GM23248 (cell line): ENCODE measurements at regions not wholly inside any gene's neighbourhood (a gene's known extent, or its start where the extent isn't known, plus 50 kb on each side); places are given as distances from the start of the nearest gene placed in this dataset.
"Not testable (repeated sequence)": the region's sequence is repeated elsewhere in the genome, so short reads cannot be mapped to it uniquely, and the experiment has no call there.

Experiments used
- DNase-seq: peaks from one replicate; pipeline ENCODE4 v3.0.0-alpha.2; 2015
- H2AFZ ChIP-seq: fragments of 200-600 bp; sonication (generic); 2 replicates; pipeline ENCODE4 v1.6.1; 2016; ENCODE audit warnings: antibody characterized with exemption
- H3F3A ChIP-seq: fragments of 200-600 bp; sonication (generic); 2 replicates; pipeline ENCODE4 v1.6.1; 2016; ENCODE audit warnings: mild to moderate bottlenecking, antibody characterized with exemption, mixed run types; ENCODE audit not compliant: insufficient read depth
- H3K27ac ChIP-seq: fragments of 200-600 bp; sonication (generic); 2 replicates; pipeline ENCODE4 v1.5.1; 2016; ENCODE audit warnings: mild to moderate bottlenecking
- H3K27me3 ChIP-seq: fragments of 200-600 bp; sonication (generic); replicated peaks from 2 replicates; pipeline ENCODE4 v1.6.1; 2016; ENCODE audit warnings: mild to moderate bottlenecking; ENCODE audit not compliant: insufficient read depth
- H3K36me3 ChIP-seq: fragments of 200-600 bp; sonication (generic); 2 replicates; pipeline ENCODE4 v1.6.1; 2016; ENCODE audit warnings: low read depth, mild to moderate bottlenecking
- H3K4me1 ChIP-seq: fragments of 200-600 bp; sonication (generic); 2 replicates; pipeline ENCODE4 v1.6.1; 2016; ENCODE audit warnings: mild to moderate bottlenecking; ENCODE audit not compliant: insufficient read depth
- H3K4me2 ChIP-seq: fragments of 200-600 bp; sonication (generic); one replicate; pipeline ENCODE4 v1.6.1; 2016; ENCODE audit warnings: mild to moderate bottlenecking; ENCODE audit not compliant: unreplicated experiment
- H3K4me3 ChIP-seq: fragments of 200-600 bp; sonication (generic); 2 replicates; pipeline ENCODE4 v1.5.1; 2016; ENCODE audit warnings: mild to moderate bottlenecking
- H3K79me2 ChIP-seq: fragments of 200-600 bp; sonication (generic); 2 replicates; pipeline ENCODE4 v1.6.1; 2016; ENCODE audit warnings: mild to moderate bottlenecking; ENCODE audit not compliant: insufficient read depth
- H3K9ac ChIP-seq: fragments of 200-600 bp; sonication (generic); 2 replicates; pipeline ENCODE4 v1.6.1; 2016; ENCODE audit warnings: mild to moderate bottlenecking
- H3K9me2 ChIP-seq: fragments of 200-600 bp; sonication (generic); 2 replicates; pipeline ENCODE4 v1.6.1; 2016; ENCODE audit warnings: mixed run types, mild to moderate bottlenecking, moderate library complexity; ENCODE audit not compliant: insufficient read depth
- H3K9me3 ChIP-seq: fragments of 200-600 bp; sonication (generic); one replicate; pipeline ENCODE4 v1.6.1; 2017; ENCODE audit warnings: low read depth
- H4K20me1 ChIP-seq: fragments of 200-600 bp; sonication (generic); 2 replicates; pipeline ENCODE4 v1.6.0; 2016; ENCODE audit not compliant: insufficient read depth
- EZH2 ChIP-seq: fragments of 200-600 bp; sonication (generic); IDR thresholded peaks from 2 replicates; pipeline ENCODE4 v1.6.1; 2018; ENCODE audit warnings: antibody characterized with exemption, mild to moderate bottlenecking; ENCODE audit not compliant: insufficient read depth, poor library complexity, severe bottlenecking
- EZH2phosphoT487 ChIP-seq: fragments of 200-600 bp; sonication (generic); IDR thresholded peaks from 2 replicates; pipeline ENCODE4 v1.6.1; 2018; ENCODE audit warnings: antibody characterized with exemption, moderate library complexity, mild to moderate bottlenecking, low read depth; ENCODE audit not compliant: insufficient read depth
- WGBS, 2 experiments: methylation state at CpG; one replicate each; pipeline ENCODE4 v1.1.6; 2015 to 2017; ENCODE audit warnings: low lambda C conversion rate in 2 of 2, low coverage in 1 of 2; ENCODE audit errors: missing lambda C conversion rate in 2 of 2; 5-methylcytosine and 5-hydroxymethylcytosine counted together
- in situ Hi-C: fragments of 300-500 bp; cut with MboI; formaldehyde crosslinking; loops from 2 replicates; pipeline ENCODE4 v1.15.0; 2020

DNA sequence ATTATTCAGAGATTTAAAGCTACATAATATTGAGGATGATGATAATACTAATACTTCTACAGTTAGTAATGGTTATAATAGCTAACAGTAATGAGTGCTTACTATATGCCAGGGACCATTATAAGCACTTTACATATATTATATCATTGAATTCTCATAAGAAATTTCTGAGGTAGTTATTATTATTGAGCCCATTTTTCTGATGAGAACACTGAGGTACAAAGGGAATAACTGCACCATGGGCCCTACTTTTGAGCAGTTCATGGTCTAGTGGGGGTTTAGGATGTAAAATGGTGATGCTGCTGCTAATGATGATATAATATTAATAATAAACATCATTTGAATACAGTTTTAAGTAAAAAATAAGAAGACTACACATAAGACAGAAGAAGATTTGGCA is 64.2 kb upstream of the SPDL1 start:
- Histone ChIP-seq H3K27ac (no peak overlapping the region), H3K36me3 (no peaks in the 10 kb centered on the region), H3K4me1 (no peaks in the 10 kb centered on the region), H3K27me3 (no peaks in the 10 kb centered on the region), H3K9me2 (no peaks in the 10 kb centered on the region), H3K4me2 (no peak overlapping the region), H3K79me2 (no peaks in the 10 kb centered on the region), H2AFZ (no peak overlapping the region), H3K4me3 (no peak overlapping the region), H3F3A (no peaks in the 10 kb centered on the region), H3K9me3 (peaks cover 5% of the 10 kb centered on the region), H4K20me1 (no peaks in the 10 kb centered on the region), H3K9ac (no peak overlapping the region)
- no peak for TF ChIP-seq EZH2
- TF ChIP-seq EZH2phosphoT487, result no peak
- DNase-seq, result no peak
- in situ Hi-C loops, result no loop called here

DNA sequence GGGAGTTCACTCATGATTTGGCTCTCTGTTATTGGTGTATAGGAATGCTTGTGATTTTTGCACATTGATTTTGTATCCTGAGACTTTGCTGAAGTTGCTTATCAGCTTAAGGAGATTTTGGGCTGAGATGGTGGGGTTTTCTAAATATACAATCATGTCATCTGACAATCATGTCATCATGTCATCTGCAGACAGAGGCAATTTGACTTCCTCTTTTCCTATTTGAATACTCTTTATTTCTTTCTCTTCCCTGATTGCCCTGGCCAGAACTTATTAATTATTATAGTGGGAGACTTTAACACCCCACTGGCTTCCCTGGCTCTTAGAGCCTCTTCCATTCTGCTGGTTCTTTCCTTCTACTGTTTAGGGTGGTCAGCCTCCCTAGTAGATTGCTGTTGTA is 64.8 kb upstream of the SPDL1 start:
- H3F3A ChIP-seq, H3K4me1 ChIP-seq, H3K9ac ChIP-seq, H3K9me3 ChIP-seq, H3K4me2 ChIP-seq, H4K20me1 ChIP-seq, H3K27ac ChIP-seq, H3K27me3 ChIP-seq, in situ Hi-C loops, DNase-seq, H3K36me3 ChIP-seq, H3K9me2 ChIP-seq, H3K4me3 ChIP-seq, H3K79me2 ChIP-seq, H2AFZ ChIP-seq: not testable (repeated sequence)

DNA sequence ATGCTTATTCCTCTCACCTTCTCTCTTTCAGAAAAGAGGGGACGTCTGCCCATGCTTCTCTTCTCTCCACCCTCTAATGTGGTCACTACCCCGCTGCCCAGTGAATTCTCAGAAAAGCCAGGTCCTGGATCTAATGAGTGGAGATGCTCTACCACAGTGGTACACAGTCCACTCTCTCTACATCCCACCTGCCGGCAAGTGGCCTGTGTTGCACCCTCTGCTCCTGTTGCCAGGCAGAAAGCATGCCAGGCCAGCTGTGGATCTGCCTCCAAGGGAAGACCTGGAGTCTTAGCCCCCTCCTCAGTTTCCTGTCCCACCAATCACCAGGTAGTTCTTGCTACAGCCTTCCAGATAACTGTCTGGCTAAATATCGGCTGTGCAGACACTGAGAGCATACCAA is 71.2 kb upstream of the SPDL1 start:
- WGBS, 2 experiments, result 81 to 85% methylated on average over 4 of the region's 4 CpGs

DNA sequence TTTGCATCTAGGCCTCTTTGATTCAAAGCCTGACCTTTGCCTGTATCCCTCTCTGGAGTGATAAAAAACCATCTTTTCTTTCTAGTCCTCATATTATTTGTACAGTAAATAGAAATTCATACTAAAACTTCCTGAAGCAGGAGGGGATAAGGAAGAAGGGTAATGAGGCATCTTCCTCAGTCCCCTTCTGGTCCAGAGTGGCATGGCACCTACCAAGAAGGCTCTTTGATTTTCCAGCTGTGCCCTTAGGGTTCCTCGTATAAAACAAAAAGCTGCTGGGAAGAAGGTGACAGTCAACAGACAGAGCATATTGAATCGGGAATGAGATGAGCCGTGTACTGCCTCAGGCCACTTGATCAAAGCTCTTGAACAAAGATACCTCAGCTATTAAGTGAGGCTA is 71.9 kb upstream of the SPDL1 start:
- Histone ChIP-seq H3K9me2 (no peaks in the 10 kb centered on the region), H3K4me3 (no peak overlapping the region), H3K79me2 (no peaks in the 10 kb centered on the region), H3K9me3 (no peaks in the 10 kb centered on the region), H3K36me3 (no peaks in the 10 kb centered on the region), H4K20me1 (no peaks in the 10 kb centered on the region), H3K27me3 (no peaks in the 10 kb centered on the region), H3K4me2 (no peak overlapping the region), H3K9ac (no peak overlapping the region), H3F3A (no peaks in the 10 kb centered on the region), H3K4me1 (no peaks in the 10 kb centered on the region), H2AFZ (no peak overlapping the region), H3K27ac (no peak overlapping the region)
- in situ Hi-C loops, result no loop called here
- TF ChIP-seq EZH2phosphoT487 (no peak), EZH2 (no peak)
- no peak for DNase-seq
- 91 to 93% methylated on average over 3 of the region's 3 CpGs for WGBS, 2 experiments

More for the DNA sequence above, 71.2 kb upstream of the SPDL1 start:
- in situ Hi-C loops, result no loop called here
- DNase-seq, result no peak
- TF ChIP-seq EZH2phosphoT487, result no peak
- Histone ChIP-seq H3K27ac (no peak overlapping the region), H3K79me2 (no peaks in the 10 kb centered on the region), H3K9me3 (no peaks in the 10 kb centered on the region), H3K27me3 (no peaks in the 10 kb centered on the region), H3K4me1 (no peaks in the 10 kb centered on the region), H3K36me3 (no peaks in the 10 kb centered on the region), H2AFZ (no peak overlapping the region), H4K20me1 (no peaks in the 10 kb centered on the region), H3F3A (no peaks in the 10 kb centered on the region), H3K9ac (no peak overlapping the region), H3K9me2 (no peaks in the 10 kb centered on the region), H3K4me3 (no peak overlapping the region), H3K4me2 (no peak overlapping the region)

DNA sequence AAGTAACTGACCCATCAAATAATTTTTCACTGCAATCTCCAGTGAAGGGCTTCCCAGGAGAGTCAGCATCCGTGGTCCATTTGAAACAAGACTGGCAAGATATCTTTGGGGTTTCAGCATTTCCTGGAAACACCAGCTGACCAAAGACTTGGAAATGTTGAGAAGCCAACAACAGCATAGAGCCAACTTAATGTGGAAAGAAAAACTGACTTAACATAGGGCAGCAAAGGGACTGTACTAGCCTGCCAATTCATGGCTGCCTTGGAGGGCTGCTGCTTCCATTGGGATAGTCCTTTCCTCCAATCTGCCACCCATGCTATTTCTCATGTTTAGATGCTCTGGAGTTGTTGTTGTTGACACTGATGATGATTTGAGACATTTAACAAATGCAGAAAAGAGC is 76.5 kb upstream of the SPDL1 start:
- H3K9me2 ChIP-seq, result no peaks in the 10 kb centered on the region
- H3F3A ChIP-seq, result no peaks in the 10 kb centered on the region
- no peak overlapping the region for H3K9ac ChIP-seq
- H2AFZ ChIP-seq, result no peak overlapping the region
- H3K36me3 ChIP-seq, result no peaks in the 10 kb centered on the region
- H3K27ac ChIP-seq, result no peak overlapping the region
- no peaks in the 10 kb centered on the region for H3K4me1 ChIP-seq
- H3K79me2 ChIP-seq, result no peaks in the 10 kb centered on the region
- no peak for DNase-seq
- in situ Hi-C loops, result no loop called here
- no peak overlapping the region for H3K4me2 ChIP-seq
- no peaks in the 10 kb centered on the region for H3K9me3 ChIP-seq
- no peaks in the 10 kb centered on the region for H4K20me1 ChIP-seq
- H3K4me3 ChIP-seq, result no peak overlapping the region
- H3K27me3 ChIP-seq, result no peaks in the 10 kb centered on the region
- WGBS, 2 experiments, result 18 to 29% methylated on average over 1 of the region's 1 CpG
- TF ChIP-seq EZH2phosphoT487, result no peak
- TF ChIP-seq EZH2, result no peak
